ENCODE measurements at regions not wholly inside any gene's neighbourhood (a gene's known extent, or its start where the extent isn't known, plus 50 kb on each side); places are given as distances from the start of the nearest gene placed in this dataset.

DNA sequence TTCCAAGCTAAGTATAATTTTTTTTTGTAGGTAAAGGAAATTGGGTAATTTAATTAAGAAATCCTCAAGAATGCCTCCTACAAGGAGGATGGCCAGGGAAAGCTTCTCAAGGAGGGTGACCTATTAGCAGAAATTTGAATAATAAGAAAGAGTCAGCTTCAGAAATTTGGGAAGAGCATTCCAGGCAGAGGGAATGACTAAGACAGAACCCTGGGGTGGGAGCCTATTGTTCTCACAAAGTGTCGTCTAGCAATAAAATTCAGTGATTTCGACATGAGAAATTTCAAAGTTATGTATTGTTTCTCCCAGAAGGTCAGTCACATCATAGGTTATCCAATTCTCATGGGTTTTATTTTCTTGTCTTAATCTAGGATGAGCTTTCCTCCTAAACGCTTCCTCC, 1168.4 kb downstream of the AACS start:
- H3K27me3 ChIP-seq (ENCODE audit: insufficient read depth, poor library complexity, severe bottlenecking) = no peaks in the 10 kb centered on the region
- TF ChIP-seq, protein P1, sequence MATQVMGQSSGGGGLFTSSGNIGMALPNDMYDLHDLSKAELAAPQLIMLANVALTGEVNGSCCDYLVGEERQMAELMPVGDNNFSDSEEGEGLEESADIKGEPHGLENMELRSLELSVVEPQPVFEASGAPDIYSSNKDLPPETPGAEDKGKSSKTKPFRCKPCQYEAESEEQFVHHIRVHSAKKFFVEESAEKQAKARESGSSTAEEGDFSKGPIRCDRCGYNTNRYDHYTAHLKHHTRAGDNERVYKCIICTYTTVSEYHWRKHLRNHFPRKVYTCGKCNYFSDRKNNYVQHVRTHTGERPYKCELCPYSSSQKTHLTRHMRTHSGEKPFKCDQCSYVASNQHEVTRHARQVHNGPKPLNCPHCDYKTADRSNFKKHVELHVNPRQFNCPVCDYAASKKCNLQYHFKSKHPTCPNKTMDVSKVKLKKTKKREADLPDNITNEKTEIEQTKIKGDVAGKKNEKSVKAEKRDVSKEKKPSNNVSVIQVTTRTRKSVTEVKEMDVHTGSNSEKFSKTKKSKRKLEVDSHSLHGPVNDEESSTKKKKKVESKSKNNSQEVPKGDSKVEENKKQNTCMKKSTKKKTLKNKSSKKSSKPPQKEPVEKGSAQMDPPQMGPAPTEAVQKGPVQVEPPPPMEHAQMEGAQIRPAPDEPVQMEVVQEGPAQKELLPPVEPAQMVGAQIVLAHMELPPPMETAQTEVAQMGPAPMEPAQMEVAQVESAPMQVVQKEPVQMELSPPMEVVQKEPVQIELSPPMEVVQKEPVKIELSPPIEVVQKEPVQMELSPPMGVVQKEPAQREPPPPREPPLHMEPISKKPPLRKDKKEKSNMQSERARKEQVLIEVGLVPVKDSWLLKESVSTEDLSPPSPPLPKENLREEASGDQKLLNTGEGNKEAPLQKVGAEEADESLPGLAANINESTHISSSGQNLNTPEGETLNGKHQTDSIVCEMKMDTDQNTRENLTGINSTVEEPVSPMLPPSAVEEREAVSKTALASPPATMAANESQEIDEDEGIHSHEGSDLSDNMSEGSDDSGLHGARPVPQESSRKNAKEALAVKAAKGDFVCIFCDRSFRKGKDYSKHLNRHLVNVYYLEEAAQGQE (IDR thresholded peaks at IDR 0.05; ENCODE audit: insufficient replicate concordance, low read depth) = no peak
- TF ChIP-seq POLR2AphosphoS5 (IDR thresholded peaks at IDR 0.05; ENCODE audit: low read depth) = no peak
- TF ChIP-seq SPI1 (IDR thresholded peaks at IDR 0.05; ENCODE audit: borderline replicate concordance, low read depth) = no peak
- TF ChIP-seq, protein P2, sequence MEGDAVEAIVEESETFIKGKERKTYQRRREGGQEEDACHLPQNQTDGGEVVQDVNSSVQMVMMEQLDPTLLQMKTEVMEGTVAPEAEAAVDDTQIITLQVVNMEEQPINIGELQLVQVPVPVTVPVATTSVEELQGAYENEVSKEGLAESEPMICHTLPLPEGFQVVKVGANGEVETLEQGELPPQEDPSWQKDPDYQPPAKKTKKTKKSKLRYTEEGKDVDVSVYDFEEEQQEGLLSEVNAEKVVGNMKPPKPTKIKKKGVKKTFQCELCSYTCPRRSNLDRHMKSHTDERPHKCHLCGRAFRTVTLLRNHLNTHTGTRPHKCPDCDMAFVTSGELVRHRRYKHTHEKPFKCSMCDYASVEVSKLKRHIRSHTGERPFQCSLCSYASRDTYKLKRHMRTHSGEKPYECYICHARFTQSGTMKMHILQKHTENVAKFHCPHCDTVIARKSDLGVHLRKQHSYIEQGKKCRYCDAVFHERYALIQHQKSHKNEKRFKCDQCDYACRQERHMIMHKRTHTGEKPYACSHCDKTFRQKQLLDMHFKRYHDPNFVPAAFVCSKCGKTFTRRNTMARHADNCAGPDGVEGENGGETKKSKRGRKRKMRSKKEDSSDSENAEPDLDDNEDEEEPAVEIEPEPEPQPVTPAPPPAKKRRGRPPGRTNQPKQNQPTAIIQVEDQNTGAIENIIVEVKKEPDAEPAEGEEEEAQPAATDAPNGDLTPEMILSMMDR (IDR thresholded peaks at IDR 0.05; ENCODE audit: insufficient read depth, low read length) = no peak
- no peak for TF ChIP-seq GABPA (IDR thresholded peaks at IDR 0.05; ENCODE audit: low read depth)
- H3K4me3 ChIP-seq (replicated peaks; ENCODE audit: insufficient read depth, low read length) = no peak overlapping the region
- H3K27ac ChIP-seq (replicated peaks) = no peak overlapping the region
- DNase-seq (ENCODE audit: low read depth in 1 of 2, low spot score in 1 of 2) = no peak

DNA sequence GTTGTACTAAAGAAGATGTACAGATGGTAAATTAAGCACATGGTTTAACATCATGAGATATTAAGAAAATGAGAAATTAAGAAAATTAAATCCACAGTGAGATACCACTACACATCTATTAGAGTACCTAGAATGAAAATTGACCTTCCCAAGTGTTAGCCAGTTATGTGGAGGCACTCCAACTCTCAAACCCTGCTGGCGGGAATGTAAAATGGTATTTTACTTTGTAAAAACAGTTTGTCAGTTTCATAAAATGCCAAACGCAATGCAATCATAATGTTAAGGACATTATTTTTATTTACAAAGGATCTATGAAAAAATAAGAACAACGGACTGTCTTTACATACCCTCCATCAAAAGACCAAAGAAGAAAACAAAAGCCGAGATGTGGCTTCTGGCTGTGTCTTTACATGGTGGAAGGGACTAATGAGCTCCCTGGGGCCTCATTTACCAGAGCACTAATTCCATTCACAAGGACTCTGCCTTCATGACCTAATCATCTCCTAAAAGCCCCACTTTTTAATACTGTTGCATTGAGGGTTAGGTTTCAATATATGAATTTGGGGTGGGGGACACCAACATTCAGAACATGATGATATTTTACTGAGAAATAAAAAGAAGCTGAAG, 1178.7 kb downstream of the AACS start:
- DNase-seq (ENCODE audit: low read depth in 1 of 2, low spot score in 1 of 2) = no peak
- TF ChIP-seq GABPA (IDR thresholded peaks at IDR 0.05; ENCODE audit: low read depth) = no peak
- no peak for TF ChIP-seq SPI1 (IDR thresholded peaks at IDR 0.05; ENCODE audit: borderline replicate concordance, low read depth)
- TF ChIP-seq, protein P2 (IDR thresholded peaks at IDR 0.05; ENCODE audit: insufficient read depth, low read length) = no peak
- TF ChIP-seq, protein P1 (IDR thresholded peaks at IDR 0.05; ENCODE audit: insufficient replicate concordance, low read depth) = no peak
- TF ChIP-seq POLR2AphosphoS5 (IDR thresholded peaks at IDR 0.05; ENCODE audit: low read depth) = no peak
- Histone ChIP-seq H3K27ac (replicated peaks) (no peak overlapping the region), H3K27me3 (ENCODE audit: insufficient read depth, poor library complexity, severe bottlenecking) (no peaks in the 10 kb centered on the region), H3K4me3 (replicated peaks; ENCODE audit: insufficient read depth, low read length) (no peak overlapping the region)

DNA sequence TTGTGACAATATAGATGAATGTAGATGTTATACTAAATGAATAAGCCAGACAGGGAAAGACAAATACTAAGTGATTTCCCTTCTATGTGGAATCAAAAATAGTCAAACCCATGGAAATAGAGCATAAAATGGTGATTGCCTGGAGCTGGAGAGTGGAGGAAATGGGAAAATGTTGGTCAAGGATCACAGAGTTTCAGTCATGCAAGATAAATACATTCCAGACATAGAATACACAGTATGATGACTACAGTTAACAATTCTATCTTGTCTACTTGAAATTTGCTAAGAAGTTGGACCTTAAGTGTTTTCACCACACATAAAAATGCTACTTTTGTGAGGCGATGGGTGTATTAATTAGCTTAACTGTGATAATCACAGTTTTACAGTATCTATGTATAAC, 1182.7 kb downstream of the AACS start:
- TF ChIP-seq, protein P2 (IDR thresholded peaks at IDR 0.05; ENCODE audit: insufficient read depth, low read length) = no peak
- TF ChIP-seq POLR2AphosphoS5 (IDR thresholded peaks at IDR 0.05; ENCODE audit: low read depth) (no peak), GABPA (IDR thresholded peaks at IDR 0.05; ENCODE audit: low read depth) (no peak), SPI1 (IDR thresholded peaks at IDR 0.05; ENCODE audit: borderline replicate concordance, low read depth) (no peak)
- TF ChIP-seq, protein P1 (IDR thresholded peaks at IDR 0.05; ENCODE audit: insufficient replicate concordance, low read depth) = no peak
- DNase-seq (ENCODE audit: low read depth in 1 of 2, low spot score in 1 of 2) = no peak
- Histone ChIP-seq H3K27ac (replicated peaks) (no peak overlapping the region), H3K4me3 (replicated peaks; ENCODE audit: insufficient read depth, low read length) (no peak overlapping the region), H3K27me3 (ENCODE audit: insufficient read depth, poor library complexity, severe bottlenecking) (no peaks in the 10 kb centered on the region)

Measured in HL-60 (cell line).